HEK293 (cell line): ENCODE measurements at regions not wholly inside any gene's neighbourhood (a gene's known extent, or its start where the extent isn't known, plus 50 kb on each side); places are given as distances from the start of the nearest gene placed in this dataset.

Experiments
- CTCF ChIA-PET: fragments of 350-600 bp; formaldehyde crosslinking; extraction: SDS; loops from one replicate; lab custom pipeline; 2021; ENCODE audit warnings: antibody characterized with exemption; lab: Yijun Ruan, JAX
- POLR2A ChIA-PET: fragments of 300-600 bp; formaldehyde crosslinking; extraction: SDS; loops from one replicate; lab custom pipeline; 2020; ENCODE audit warnings: antibody characterized with exemption, inconsistent platforms; lab: Yijun Ruan, JAX
- H3K27ac ChIP-seq: fragments of 200-500 bp; sonication (Bioruptor generic); 2 replicates; pipeline ENCODE4 v1.5.1; 2014; ENCODE audit warnings: low read depth, low read length, control low read depth, inconsistent platforms; ENCODE audit errors: extremely low read depth
- H3K36me3 ChIP-seq, 2 experiments: fragments of 200-500 bp in 1 of 2; sonication (Bioruptor generic) in 1 of 2; 1 replicate in 1 of 2; 2 replicates in 1 of 2; pipeline ENCODE4 v1.5.1; 2014 to 2017; ENCODE audit warnings: inconsistent platforms in 2 of 2, low read length in 2 of 2; ENCODE audit not compliant: control insufficient read depth in 2 of 2, insufficient read depth in 1 of 2
- H3K4me1 ChIP-seq: fragments of 200-500 bp; sonication (Bioruptor generic); 2 replicates; pipeline ENCODE4 v1.5.1; 2014; ENCODE audit warnings: mild to moderate bottlenecking, low read length, inconsistent platforms; ENCODE audit not compliant: control insufficient read depth, insufficient read depth
- H3K4me3 ChIP-seq: 2 replicates; pipeline ENCODE4 v1.5.1; 2011; ENCODE audit warnings: low read depth, mild to moderate bottlenecking, control low read depth, low read length, moderate library complexity
- H3K9me3 ChIP-seq: fragments of 200-500 bp; sonication (Bioruptor generic); 2 replicates; pipeline ENCODE4 v1.5.1; 2014; ENCODE audit warnings: low read depth, low read length, inconsistent platforms; ENCODE audit not compliant: control insufficient read depth, insufficient read depth
- BCL11A ChIP-seq: fragments of 450-650 bp; formaldehyde crosslinking; IDR thresholded peaks from 2 replicates; pipeline ENCODE4 v1.5.1; 2016; ENCODE audit warnings: low read depth, missing biosample characterization, missing genetic modification characterization
- MYNN ChIP-seq: fragments of 450-650 bp; formaldehyde crosslinking; IDR thresholded peaks from 2 replicates; pipeline ENCODE4 v1.5.1; 2016; ENCODE audit warnings: missing biosample characterization, missing genetic modification characterization, borderline replicate concordance
- MZF1 ChIP-seq: fragments of 450-650 bp; formaldehyde crosslinking; IDR thresholded peaks from 2 replicates; pipeline ENCODE4 v1.5.1; 2017; ENCODE audit warnings: missing biosample characterization, missing genetic modification characterization, borderline replicate concordance
- PRDM10 ChIP-seq: fragments of 450-650 bp; formaldehyde crosslinking; IDR thresholded peaks from 2 replicates; pipeline ENCODE4 v1.5.1; 2016; ENCODE audit warnings: missing biosample characterization, missing genetic modification characterization
- ZBTB17 ChIP-seq: fragments of 450-650 bp; formaldehyde crosslinking; IDR thresholded peaks from 2 replicates; pipeline ENCODE4 v1.5.1; 2016; ENCODE audit warnings: missing biosample characterization, missing genetic modification characterization
- ZBTB6 ChIP-seq: fragments of 450-650 bp; formaldehyde crosslinking; IDR thresholded peaks from 2 replicates; pipeline ENCODE4 v1.5.1; 2017; ENCODE audit warnings: missing biosample characterization, missing genetic modification characterization
- ZNF112 ChIP-seq: fragments of 450-650 bp; formaldehyde crosslinking; IDR thresholded peaks from 2 replicates; pipeline ENCODE4 v1.5.0; 2017; ENCODE audit warnings: missing biosample characterization, missing genetic modification characterization
- ZNF2 ChIP-seq: fragments of 450-650 bp; formaldehyde crosslinking; IDR thresholded peaks from 2 replicates; pipeline ENCODE4 v1.5.1; 2016; ENCODE audit warnings: missing biosample characterization, missing genetic modification characterization
- ZNF23 ChIP-seq: fragments of 450-650 bp; formaldehyde crosslinking; IDR thresholded peaks from 2 replicates; pipeline ENCODE4 v1.5.1; 2016; ENCODE audit warnings: missing biosample characterization, missing genetic modification characterization, borderline replicate concordance
- ZNF248 ChIP-seq: fragments of 450-650 bp; formaldehyde crosslinking; IDR thresholded peaks from 2 replicates; pipeline ENCODE4 v1.5.1; 2017; ENCODE audit warnings: missing biosample characterization, missing genetic modification characterization
- ZNF26 ChIP-seq: fragments of 450-650 bp; formaldehyde crosslinking; IDR thresholded peaks from 2 replicates; pipeline ENCODE4 v1.5.1; 2016; ENCODE audit warnings: missing biosample characterization, missing genetic modification characterization
- ZNF311 ChIP-seq: fragments of 450-650 bp; formaldehyde crosslinking; IDR thresholded peaks from 2 replicates; pipeline ENCODE4 v1.5.1; 2017; ENCODE audit warnings: missing biosample characterization, missing genetic modification characterization, borderline replicate concordance
- ZNF37A ChIP-seq: fragments of 450-650 bp; IDR thresholded peaks from 2 replicates; pipeline ENCODE4 v1.5.1; 2018; ENCODE audit warnings: missing biosample characterization, missing genetic modification characterization
- ZNF488 ChIP-seq: fragments of 450-650 bp; formaldehyde crosslinking; IDR thresholded peaks from 2 replicates; pipeline ENCODE4 v1.5.1; 2016; ENCODE audit warnings: missing biosample characterization, missing genetic modification characterization
- ZNF521 ChIP-seq: fragments of 450-650 bp; formaldehyde crosslinking; IDR thresholded peaks from 2 replicates; pipeline ENCODE4 v1.5.1; 2017; ENCODE audit warnings: missing biosample characterization, mild to moderate bottlenecking, missing genetic modification characterization
- ZNF530 ChIP-seq: fragments of 450-650 bp; formaldehyde crosslinking; IDR thresholded peaks from 2 replicates; pipeline ENCODE4 v1.5.1; 2016; ENCODE audit warnings: low read depth, missing biosample characterization, missing genetic modification characterization
- ZNF664 ChIP-seq: fragments of 450-650 bp; formaldehyde crosslinking; IDR thresholded peaks from 2 replicates; pipeline ENCODE4 v1.5.1; 2016; ENCODE audit warnings: missing biosample characterization, missing genetic modification characterization
- ZNF677 ChIP-seq: fragments of 450-650 bp; IDR thresholded peaks from 2 replicates; pipeline ENCODE4 v1.5.0; 2018; ENCODE audit warnings: missing biosample characterization, mild to moderate bottlenecking, missing genetic modification characterization, moderate library complexity
- ZNF747 ChIP-seq: fragments of 450-650 bp; formaldehyde crosslinking; IDR thresholded peaks from 2 replicates; pipeline ENCODE4 v1.5.1; 2016; ENCODE audit warnings: missing biosample characterization, missing genetic modification characterization
- ZSCAN16 ChIP-seq: fragments of 450-650 bp; formaldehyde crosslinking; IDR thresholded peaks from 2 replicates; pipeline ENCODE4 v1.5.1; 2016; ENCODE audit warnings: missing biosample characterization, missing genetic modification characterization
- ZSCAN5A ChIP-seq: fragments of 450-650 bp; formaldehyde crosslinking; IDR thresholded peaks from 2 replicates; pipeline ENCODE4 v1.5.1; 2016; ENCODE audit warnings: missing biosample characterization, missing genetic modification characterization

- Histone ChIP-seq H3K27ac (no peak overlapping the region), H3K4me1 (no peaks in the 10 kb centered on the region), H3K4me3 (no peak overlapping the region), H3K9me3 (no peaks in the 10 kb centered on the region), H3K36me3 (no peaks in the 10 kb centered on the region)
- ChIA-PET CTCF (interaction anchor here (0.5 to 0.7 kb wide), 2 partner anchors 10 to 48 kb away, joined by 3 to 4 read pairs; no protein-coding TSS in a partner anchor), POLR2A (no interaction called here)
- TF ChIP-seq ZBTB17 (tag by site-specific recombination) (peak; percentile 26; the same call in 1 of the 2 replicates), ZNF530 (tag by site-specific recombination) (no peak)
Observed at GRCh38 chr11:15911377-15912044, 444.8 kb downstream of the SOX6 start.

GRCh38 chr11:15912291-15912690, 444.1 kb downstream of the SOX6 start:
- CTCF ChIA-PET, result interaction anchor here (1.1 kb wide), 1 partner anchor 701 kb away, joined by 3 read pairs; no protein-coding TSS in a partner anchor
- TF ChIP-seq ZNF248 (tag by site-specific recombination), result no peak
- TF ChIP-seq ZNF311 (tag by site-specific recombination), result no peak
- no peak for TF ChIP-seq ZNF530 (tag by site-specific recombination)
- TF ChIP-seq ZNF747 (tag by site-specific recombination), result no peak
- no peak for TF ChIP-seq ZNF26 (tag by site-specific recombination)
- no peak for TF ChIP-seq ZBTB6
- TF ChIP-seq ZSCAN5A (tag by site-specific recombination), result no peak
- no peak for TF ChIP-seq ZNF488 (tag by site-specific recombination)
- TF ChIP-seq ZNF677 (tag by site-specific recombination), result no peak
- no peak for TF ChIP-seq ZNF23 (tag by site-specific recombination)
- no peak for TF ChIP-seq ZNF37A
- TF ChIP-seq ZSCAN16 (tag by site-specific recombination), result no peak
- POLR2A ChIA-PET, result no interaction called here
- H3K9me3 ChIP-seq, result no peaks in the 10 kb centered on the region
- H3K27ac ChIP-seq, result no peak overlapping the region
- no peak overlapping the region for H3K4me3 ChIP-seq
- no peaks in the 10 kb centered on the region for H3K36me3 ChIP-seq
- no peaks in the 10 kb centered on the region for H3K4me1 ChIP-seq

- CTCF ChIA-PET, result interaction anchor here (1.1 to 1.3 kb wide), 2 partner anchors 14 to 701 kb away, joined by 3 read pairs; no protein-coding TSS in a partner anchor
- H3K36me3 ChIP-seq, result no peaks in the 10 kb centered on the region
- POLR2A ChIA-PET, result no interaction called here
- no peak overlapping the region for H3K4me3 ChIP-seq
- no peaks in the 10 kb centered on the region for H3K4me1 ChIP-seq
- no peaks in the 10 kb centered on the region for H3K9me3 ChIP-seq
- no peak overlapping the region for H3K27ac ChIP-seq
- no peak for TF ChIP-seq MYNN (tag by site-specific recombination)
- no peak for TF ChIP-seq BCL11A (tag by site-specific recombination)
- TF ChIP-seq ZNF664 (tag by site-specific recombination), result no peak
- no peak for TF ChIP-seq MZF1
- no peak for TF ChIP-seq ZNF2 (tag by site-specific recombination)
- no peak for TF ChIP-seq ZNF521 (tag by site-specific recombination)
- TF ChIP-seq PRDM10 (tag by site-specific recombination), result no peak
- TF ChIP-seq ZNF112 (tag by site-specific recombination), result no peak
Observed at GRCh38 chr11:15912825-15913224, 443.5 kb downstream of the SOX6 start.
